GM18861 (cell line): ENCODE measurements at regions not wholly inside any gene's neighbourhood (a gene's known extent, or its start where the extent isn't known, plus 50 kb on each side); places are given as distances from the start of the nearest gene placed in this dataset.

Source experiments
- ATAC-seq: cut with Tn5 transposase; IDR thresholded peaks from one replicate; pipeline ENCODE4 v1.9.1; 2021; ENCODE audit not compliant: unreplicated experiment

GRCh38 chr18:73653827-73654226 lies 493.8 kb downstream of the FBXO15 start:
- ATAC-seq: no peak

DNA sequence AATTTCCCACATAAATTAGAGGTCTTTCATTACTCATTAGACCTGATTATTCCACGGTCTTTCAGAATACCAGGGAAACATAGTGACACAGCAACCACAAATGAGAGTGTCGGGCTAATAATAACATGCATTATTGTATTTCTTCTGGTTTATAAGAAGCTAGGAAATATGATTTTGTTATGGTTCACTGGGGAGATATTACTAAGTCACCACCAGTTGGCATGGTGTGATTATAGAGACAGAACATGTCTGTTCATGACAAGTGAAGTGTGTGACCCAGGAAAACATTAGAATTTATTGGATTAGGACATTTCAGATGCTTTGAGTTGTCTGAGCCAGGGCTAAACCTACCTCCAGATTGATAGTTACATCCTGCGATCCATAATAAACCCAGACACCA lies 494.4 kb downstream of the FBXO15 start:
- no peak for ATAC-seq

DNA sequence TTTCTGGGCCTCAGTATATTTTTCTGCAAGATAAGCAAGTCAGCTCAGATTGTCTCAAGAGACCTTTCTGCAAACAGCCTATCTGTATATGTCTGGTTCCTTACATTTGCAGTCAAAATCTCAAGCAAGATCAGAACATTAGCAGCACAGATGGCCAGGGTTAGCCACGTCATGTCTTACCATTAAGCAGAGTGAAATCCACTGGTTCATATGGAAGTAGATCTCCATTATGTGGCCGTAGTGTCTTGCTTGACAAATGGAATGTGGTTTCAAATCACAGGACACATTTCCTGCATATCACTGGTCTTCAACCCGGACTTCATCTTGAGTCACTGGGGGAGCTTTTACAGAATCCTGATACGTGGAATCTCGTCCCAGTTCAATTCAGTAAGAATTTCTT lies 500.2 kb downstream of the FBXO15 start:
- ATAC-seq: no peak

DNA sequence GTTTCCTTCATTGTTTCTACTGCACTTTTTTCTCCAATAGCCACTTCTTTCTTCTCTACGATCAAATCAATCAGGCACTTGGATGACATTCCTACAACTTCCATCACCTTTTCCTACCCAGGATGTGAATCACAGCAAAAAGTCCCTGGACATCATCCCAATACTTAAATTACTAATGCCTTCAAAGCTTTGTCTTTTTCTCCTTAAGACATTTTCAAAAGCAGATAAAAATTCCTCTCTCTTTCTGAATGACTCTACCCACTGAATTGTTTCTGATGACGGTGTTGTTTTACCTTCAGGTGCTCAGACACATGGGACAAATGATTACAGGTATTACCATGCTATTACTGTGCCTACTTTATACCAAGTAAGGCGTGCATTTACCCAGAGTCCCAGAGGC lies 500.9 kb downstream of the FBXO15 start:
- no peak for ATAC-seq

GRCh38 chr18:73646196-73646595 lies 501.4 kb downstream of the FBXO15 start:
- no peak for ATAC-seq

DNA sequence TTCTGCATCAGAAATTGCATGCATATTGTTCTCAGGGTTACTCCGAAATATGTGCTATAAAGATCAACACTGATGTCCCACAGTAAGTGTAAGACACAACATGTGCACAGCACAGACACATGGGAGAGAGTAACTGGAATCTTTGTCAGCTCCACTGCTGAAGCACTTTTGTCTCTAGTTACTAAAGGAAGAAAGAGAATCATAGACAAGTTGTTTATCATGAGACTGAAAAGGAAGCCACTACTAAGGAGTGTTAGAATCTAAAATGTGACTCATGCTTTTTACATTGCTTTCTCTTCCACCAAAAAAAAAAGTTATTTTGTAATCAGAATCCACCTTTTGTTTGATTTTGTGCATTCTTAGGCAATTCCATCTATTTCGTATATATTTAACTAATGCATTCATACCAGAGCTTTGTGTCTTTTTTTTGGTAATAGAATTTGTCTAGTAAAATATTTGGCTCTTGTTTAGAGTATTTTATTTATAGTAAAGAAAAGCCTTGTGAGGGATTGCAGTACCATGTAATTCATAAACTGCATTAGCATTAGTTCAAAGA lies 502.4 kb downstream of the FBXO15 start:
- ATAC-seq: no peak

GRCh38 chr18:73639788-73640187 lies 507.8 kb downstream of the FBXO15 start:
- no peak for ATAC-seq

- no peak for ATAC-seq
Observed at GRCh38 chr18:73638709-73639108, 508.9 kb downstream of the FBXO15 start.

- no peak for ATAC-seq
Observed at GRCh38 chr18:73636355-73636754, 511.3 kb downstream of the FBXO15 start.

DNA sequence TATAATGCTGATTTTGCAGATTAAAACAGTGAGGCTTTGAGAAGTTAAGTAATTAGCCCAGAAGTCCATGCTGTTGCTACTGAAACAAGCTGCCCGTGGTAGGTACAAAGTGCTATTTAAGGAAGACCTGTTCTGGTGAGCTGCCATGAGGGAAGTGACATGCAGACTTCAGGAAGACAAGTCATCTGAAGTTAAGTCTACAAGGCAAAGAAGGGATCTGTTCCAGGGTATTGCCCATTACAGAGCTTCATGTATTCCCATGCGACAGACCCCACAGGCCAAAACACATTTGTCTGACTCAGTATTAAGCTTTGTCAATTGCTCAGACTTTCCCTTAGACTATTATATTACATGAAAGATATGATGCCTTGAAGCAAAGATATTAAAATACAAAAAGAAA lies 520.8 kb downstream of the FBXO15 start:
- no peak for ATAC-seq

- no peak for ATAC-seq
Observed at GRCh38 chr18:73626221-73626620, 521.4 kb downstream of the FBXO15 start.

DNA sequence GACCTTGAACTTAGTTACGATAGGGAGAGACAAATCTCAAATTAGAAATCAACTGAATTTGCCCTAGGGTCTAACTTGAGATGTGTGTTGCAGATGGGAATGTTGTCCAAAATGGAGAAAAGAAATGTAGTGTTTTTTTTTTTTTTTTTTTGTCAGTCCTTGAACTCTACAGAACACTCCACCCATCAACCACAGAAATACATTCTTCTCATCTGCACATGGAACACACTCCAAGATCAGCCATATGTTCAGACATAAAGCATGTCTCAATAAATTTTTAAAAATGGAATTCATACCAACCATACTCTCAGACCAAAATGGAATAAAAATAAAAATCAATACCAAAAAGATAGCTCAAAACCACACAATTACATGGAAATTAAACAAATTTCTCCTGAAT lies 526.5 kb downstream of the FBXO15 start:
- no peak for ATAC-seq

DNA sequence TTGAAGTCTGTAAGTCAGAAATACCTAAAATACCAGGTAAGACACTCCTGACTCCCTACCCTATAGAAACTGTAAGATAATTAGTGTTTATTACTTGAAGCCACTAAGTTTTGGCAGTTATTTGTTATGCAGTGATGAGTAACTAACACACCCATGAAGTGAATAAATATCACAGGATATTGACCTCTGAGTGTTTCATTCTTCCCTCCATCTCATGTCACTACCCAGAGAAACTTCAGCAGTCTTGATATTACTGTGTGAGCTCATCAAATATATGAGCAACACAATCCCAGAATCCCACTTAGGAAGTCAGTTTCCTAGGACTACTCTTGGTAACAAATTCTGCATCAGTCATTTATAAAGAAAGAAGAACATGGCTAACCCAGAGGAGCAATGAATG lies 529.7 kb downstream of the FBXO15 start:
- ATAC-seq: no peak

- ATAC-seq: no peak
Observed at GRCh38 chr18:73615506-73615905, 532.1 kb downstream of the FBXO15 start.

- ATAC-seq: no peak
Observed at GRCh38 chr18:73614812-73615211, 532.8 kb downstream of the FBXO15 start.

GRCh38 chr18:73613706-73614340 lies 533.8 kb downstream of the FBXO15 start:
- no peak for ATAC-seq

- ATAC-seq: no peak
Observed at GRCh38 chr18:73597832-73598615, 549.6 kb downstream of the FBXO15 start.

GRCh38 chr18:73594749-73595148 lies 552.9 kb downstream of the FBXO15 start:
- ATAC-seq: no peak

DNA sequence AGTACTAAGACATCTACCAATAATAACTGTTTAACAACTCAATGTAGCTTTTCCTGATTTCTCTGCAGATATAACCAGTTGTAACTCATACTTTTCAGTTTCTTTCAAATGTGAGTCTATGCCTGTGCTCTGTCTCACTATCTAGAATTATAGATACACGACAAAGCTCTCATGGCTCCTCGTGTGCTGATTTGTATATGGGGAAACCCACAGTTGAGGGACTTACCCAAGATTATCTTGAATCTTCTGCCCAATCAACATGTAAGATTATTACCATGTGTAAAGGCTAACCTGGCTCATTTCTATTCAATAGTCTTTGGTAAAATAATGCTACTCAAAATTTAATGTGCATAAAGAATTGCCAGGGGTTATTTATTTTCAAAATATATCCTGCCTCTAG lies 554.4 kb downstream of the FBXO15 start:
- no peak for ATAC-seq

DNA sequence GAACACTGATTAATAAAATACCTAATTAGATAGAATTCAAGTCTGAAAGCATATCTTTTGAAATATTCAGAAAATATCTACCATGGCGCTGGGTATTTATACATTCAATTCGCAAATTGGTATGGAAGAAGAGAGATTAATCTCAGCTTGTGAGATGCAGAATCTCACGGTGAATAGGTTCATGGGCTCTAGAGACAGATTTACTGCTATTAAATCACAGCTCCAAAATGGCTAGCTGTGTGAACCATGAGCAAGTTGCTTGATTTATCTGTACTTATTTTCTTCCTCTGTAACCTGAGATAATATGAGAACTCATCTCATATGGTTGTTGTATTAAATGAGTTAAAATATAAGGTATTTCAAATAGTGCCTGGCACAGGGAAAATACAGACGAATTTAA lies 556.7 kb downstream of the FBXO15 start:
- ATAC-seq: no peak

GRCh38 chr18:73579698-73580097 lies 567.9 kb downstream of the FBXO15 start:
- no peak for ATAC-seq

DNA sequence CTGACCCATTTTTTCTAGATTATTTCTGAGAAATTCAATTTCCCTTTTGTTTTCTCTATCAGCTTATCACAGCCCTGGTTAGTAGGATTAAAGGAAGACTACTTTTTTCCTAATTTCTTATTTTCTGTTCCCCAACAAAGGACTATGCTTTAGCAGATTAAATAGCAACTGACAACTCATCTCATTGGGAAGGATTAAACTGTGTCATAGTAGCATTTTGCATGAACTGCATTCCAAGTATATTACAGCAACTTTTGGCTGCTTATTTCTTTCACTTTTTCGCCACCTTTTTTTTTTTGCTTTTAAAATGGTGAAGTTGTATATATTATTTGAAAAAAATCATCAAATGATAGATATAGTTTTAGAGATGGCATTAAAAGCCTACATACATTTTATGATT lies 570.3 kb downstream of the FBXO15 start:
- ATAC-seq: no peak
